ENCODE measurements at regions not wholly inside any gene's neighbourhood (a gene's known extent, or its start where the extent isn't known, plus 50 kb on each side); places are given as distances from the start of the nearest gene placed in this dataset.

DNA sequence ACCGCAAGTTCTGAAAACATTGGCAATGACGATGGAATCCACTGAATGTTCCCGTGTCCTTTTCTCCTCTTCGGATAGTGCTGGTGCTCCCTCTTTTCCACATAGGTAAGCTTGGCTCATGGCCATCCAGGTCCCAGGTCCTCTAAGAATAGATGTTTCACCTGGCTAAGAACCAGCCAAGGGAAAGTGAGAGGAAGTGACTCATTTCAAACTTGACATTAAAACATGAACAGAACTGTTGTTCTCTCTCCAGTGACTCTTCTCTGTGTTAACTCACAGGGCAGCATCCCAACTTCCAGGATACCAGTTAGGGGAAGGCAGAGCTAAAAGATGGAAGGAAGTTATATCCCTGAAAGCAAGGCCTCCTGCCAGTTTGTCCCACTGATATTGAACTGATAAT is 493.8 kb upstream of the CHRM3 start:
- H3K9me3 ChIP-seq (ENCODE audit: insufficient read depth, low read depth, low read length): no peaks in the 10 kb centered on the region
- no peaks in the 10 kb centered on the region for H3K79me2 ChIP-seq (ENCODE audit: insufficient read depth, low read length)
- H4K20me1 ChIP-seq (ENCODE audit: insufficient read depth, low read length): no peaks in the 10 kb centered on the region
- no peak overlapping the region for H3K9ac ChIP-seq (ENCODE audit: low read length)
- peaks cover 10% of the 10 kb centered on the region for H3K4me1 Mint-ChIP-seq (ENCODE audit: low read depth, unreplicated experiment)
- no peak overlapping the region for H3K4me2 ChIP-seq (ENCODE audit: low read length)
- H3K27ac Mint-ChIP-seq (ENCODE audit: unreplicated experiment): no peak overlapping the region
- no peaks in the 10 kb centered on the region for H3K36me3 Mint-ChIP-seq (ENCODE audit: low read depth, unreplicated experiment)
- H2AFZ ChIP-seq (ENCODE audit: low read depth, low read length): no peak overlapping the region
- FAIRE-seq (no peak), DNase-seq (ENCODE audit: low read depth) (peak; percentile 47)
- H3K4me1 ChIP-seq (ENCODE audit: insufficient read depth, low read length): no peaks in the 10 kb centered on the region
- TF ChIP-seq, protein P1, sequence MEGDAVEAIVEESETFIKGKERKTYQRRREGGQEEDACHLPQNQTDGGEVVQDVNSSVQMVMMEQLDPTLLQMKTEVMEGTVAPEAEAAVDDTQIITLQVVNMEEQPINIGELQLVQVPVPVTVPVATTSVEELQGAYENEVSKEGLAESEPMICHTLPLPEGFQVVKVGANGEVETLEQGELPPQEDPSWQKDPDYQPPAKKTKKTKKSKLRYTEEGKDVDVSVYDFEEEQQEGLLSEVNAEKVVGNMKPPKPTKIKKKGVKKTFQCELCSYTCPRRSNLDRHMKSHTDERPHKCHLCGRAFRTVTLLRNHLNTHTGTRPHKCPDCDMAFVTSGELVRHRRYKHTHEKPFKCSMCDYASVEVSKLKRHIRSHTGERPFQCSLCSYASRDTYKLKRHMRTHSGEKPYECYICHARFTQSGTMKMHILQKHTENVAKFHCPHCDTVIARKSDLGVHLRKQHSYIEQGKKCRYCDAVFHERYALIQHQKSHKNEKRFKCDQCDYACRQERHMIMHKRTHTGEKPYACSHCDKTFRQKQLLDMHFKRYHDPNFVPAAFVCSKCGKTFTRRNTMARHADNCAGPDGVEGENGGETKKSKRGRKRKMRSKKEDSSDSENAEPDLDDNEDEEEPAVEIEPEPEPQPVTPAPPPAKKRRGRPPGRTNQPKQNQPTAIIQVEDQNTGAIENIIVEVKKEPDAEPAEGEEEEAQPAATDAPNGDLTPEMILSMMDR (IDR thresholded peaks at IDR 0.05; ENCODE audit: insufficient read depth, low read depth, low read length): no peak
- TF ChIP-seq EZH2 (IDR thresholded peaks at IDR 0.05; ENCODE audit: insufficient read depth, low read length): no peak
- no peaks in the 10 kb centered on the region for H3K9me3 Mint-ChIP-seq (ENCODE audit: unreplicated experiment)
- no peaks in the 10 kb centered on the region for H3K27me3 Mint-ChIP-seq (ENCODE audit: low read depth, unreplicated experiment)
- no peaks in the 10 kb centered on the region for H3K36me3 ChIP-seq (ENCODE audit: insufficient read depth, low read length)
- no peaks in the 10 kb centered on the region for H3K27me3 ChIP-seq (ENCODE audit: insufficient read depth, low read length)
- H3K4me3 ChIP-seq (ENCODE audit: insufficient read depth, low read depth, low read length): no peak overlapping the region
- H3K27ac ChIP-seq (ENCODE audit: low read depth, low read length): no peak overlapping the region
- no peak overlapping the region for H3K4me3 Mint-ChIP-seq (ENCODE audit: unreplicated experiment)

DNA sequence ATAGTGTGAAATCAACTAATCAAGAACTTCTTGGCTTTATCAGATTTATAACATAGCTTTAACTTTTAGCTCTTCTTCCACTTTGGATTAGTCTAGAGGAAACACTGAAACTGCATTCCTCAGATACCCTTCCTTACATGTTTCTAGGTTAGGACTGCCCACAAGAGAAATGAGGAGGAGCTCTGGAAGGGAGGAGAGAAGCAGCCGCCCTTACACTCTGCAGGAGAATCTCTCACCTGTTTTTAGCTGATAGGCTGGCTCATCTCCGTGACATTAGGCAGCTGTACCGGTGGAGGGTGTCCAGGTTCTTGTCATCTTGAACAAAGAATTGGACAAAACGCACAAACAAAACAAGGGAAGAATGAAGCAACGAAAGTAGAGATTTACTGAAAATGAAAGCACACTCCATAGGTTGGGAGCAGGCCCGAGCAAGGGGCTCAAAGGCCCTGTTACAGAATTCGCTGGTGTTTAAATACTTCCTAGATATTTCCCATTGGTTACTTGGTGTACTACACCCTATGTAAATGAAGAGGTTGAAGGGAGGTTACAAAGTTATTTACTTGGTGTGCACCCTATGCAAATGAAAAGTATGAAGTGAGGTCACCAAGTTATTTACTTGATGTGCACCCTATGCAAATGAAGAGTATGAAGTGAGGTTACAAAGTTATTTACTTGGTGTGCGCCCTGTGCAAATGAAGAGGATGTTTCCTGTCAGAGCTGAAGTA is 524.9 kb upstream of the CHRM3 start:
- Histone ChIP-seq H3K36me3 (ENCODE audit: insufficient read depth, low read length) (no peaks in the 10 kb centered on the region), H3K9ac (ENCODE audit: low read length) (no peak overlapping the region), H3K9me3 (ENCODE audit: insufficient read depth, low read depth, low read length) (no peaks in the 10 kb centered on the region), H3K4me3 (ENCODE audit: insufficient read depth, low read depth, low read length) (no peak overlapping the region), H3K4me1 (ENCODE audit: insufficient read depth, low read length) (no peaks in the 10 kb centered on the region), H2AFZ (ENCODE audit: low read depth, low read length) (peak overlapping the region; percentile 10), H4K20me1 (ENCODE audit: insufficient read depth, low read length) (no peaks in the 10 kb centered on the region), H3K27me3 (ENCODE audit: insufficient read depth, low read length) (no peaks in the 10 kb centered on the region), H3K79me2 (ENCODE audit: insufficient read depth, low read length) (no peaks in the 10 kb centered on the region), H3K27ac (ENCODE audit: low read depth, low read length) (no peak overlapping the region), H3K4me2 (ENCODE audit: low read length) (no peak overlapping the region)
- TF ChIP-seq EZH2 (IDR thresholded peaks at IDR 0.05; ENCODE audit: insufficient read depth, low read length): no peak
- TF ChIP-seq, protein P1 (IDR thresholded peaks at IDR 0.05; ENCODE audit: insufficient read depth, low read depth, low read length): no peak
- Mint-ChIP-seq H3K27ac (ENCODE audit: unreplicated experiment) (no peak overlapping the region), H3K4me1 (ENCODE audit: low read depth, unreplicated experiment) (peaks cover 3% of the 10 kb centered on the region), H3K4me3 (ENCODE audit: unreplicated experiment) (no peak overlapping the region), H3K36me3 (ENCODE audit: low read depth, unreplicated experiment) (no peaks in the 10 kb centered on the region), H3K27me3 (ENCODE audit: low read depth, unreplicated experiment) (no peaks in the 10 kb centered on the region), H3K9me3 (ENCODE audit: unreplicated experiment) (no peaks in the 10 kb centered on the region)
- no peak for DNase-seq (ENCODE audit: low read depth)
- FAIRE-seq: no peak

DNA sequence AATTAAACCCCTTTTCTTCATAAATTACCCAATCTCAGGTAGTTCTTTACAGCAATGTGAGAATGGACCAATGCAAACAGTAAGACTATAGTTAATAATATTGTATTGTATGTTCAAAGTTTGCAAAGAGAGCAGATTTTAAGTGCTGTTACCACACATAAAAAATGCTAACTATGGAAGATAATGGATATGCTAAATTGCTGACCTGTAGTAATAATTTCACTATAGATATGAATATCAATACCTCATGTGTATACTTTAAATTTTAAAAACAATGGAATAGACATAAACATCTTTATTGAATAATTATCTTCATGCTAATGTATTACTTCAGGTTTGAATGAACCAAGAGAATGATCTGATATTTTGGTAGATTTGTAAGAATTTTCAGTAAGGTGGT is 552.4 kb upstream of the CHRM3 start:
- Mint-ChIP-seq H3K4me1 (ENCODE audit: low read depth, unreplicated experiment) (no peaks in the 10 kb centered on the region), H3K4me3 (ENCODE audit: unreplicated experiment) (no peak overlapping the region), H3K27ac (ENCODE audit: unreplicated experiment) (no peak overlapping the region), H3K36me3 (ENCODE audit: low read depth, unreplicated experiment) (no peaks in the 10 kb centered on the region), H3K27me3 (ENCODE audit: low read depth, unreplicated experiment) (no peaks in the 10 kb centered on the region), H3K9me3 (ENCODE audit: unreplicated experiment) (peaks cover 10% of the 10 kb centered on the region)
- no peak for TF ChIP-seq EZH2 (IDR thresholded peaks at IDR 0.05; ENCODE audit: insufficient read depth, low read length)
- TF ChIP-seq, protein P1 (IDR thresholded peaks at IDR 0.05; ENCODE audit: insufficient read depth, low read depth, low read length): no peak
- no peak overlapping the region for H3K27ac ChIP-seq (ENCODE audit: low read depth, low read length)
- H3K4me1 ChIP-seq (ENCODE audit: insufficient read depth, low read length): no peaks in the 10 kb centered on the region
- H3K27me3 ChIP-seq (ENCODE audit: insufficient read depth, low read length): no peaks in the 10 kb centered on the region
- H3K36me3 ChIP-seq (ENCODE audit: insufficient read depth, low read length): no peaks in the 10 kb centered on the region
- no peak overlapping the region for H3K9ac ChIP-seq (ENCODE audit: low read length)
- no peak overlapping the region for H3K4me3 ChIP-seq (ENCODE audit: insufficient read depth, low read depth, low read length)
- H3K4me2 ChIP-seq (ENCODE audit: low read length): no peak overlapping the region
- no peaks in the 10 kb centered on the region for H4K20me1 ChIP-seq (ENCODE audit: insufficient read depth, low read length)
- no peak overlapping the region for H2AFZ ChIP-seq (ENCODE audit: low read depth, low read length)
- DNase-seq (ENCODE audit: low read depth) (no peak), FAIRE-seq (no peak)
- no peaks in the 10 kb centered on the region for H3K79me2 ChIP-seq (ENCODE audit: insufficient read depth, low read length)
- H3K9me3 ChIP-seq (ENCODE audit: insufficient read depth, low read depth, low read length): no peaks in the 10 kb centered on the region

All from astrocyte (in vitro differentiated cells and primary cell).